Hepatocyte (in vitro differentiated cells): ENCODE measurements at regions not wholly inside any gene's neighbourhood (a gene's known extent, or its start where the extent isn't known, plus 50 kb on each side); places are given as distances from the start of the nearest gene placed in this dataset.

Experiments
- DNase-seq: peaks from one replicate; pipeline ENCODE4 v3.0.0-alpha.2; 2016; ENCODE audit warnings: low spot score
- H2AFZ ChIP-seq: fragments of 200-600 bp; sonication (generic); 2 replicates; pipeline ENCODE4 v1.6.0; 2016; ENCODE audit warnings: antibody characterized with exemption, mild to moderate bottlenecking
- H3K27ac ChIP-seq: fragments of 200-600 bp; sonication (generic); 2 replicates; pipeline ENCODE4 v1.5.1; 2016; ENCODE audit warnings: mild to moderate bottlenecking
- H3K27me3 ChIP-seq: fragments of 200-600 bp; sonication (generic); 2 replicates; pipeline ENCODE4 v1.6.1; 2016
- H3K36me3 ChIP-seq: fragments of 200-600 bp; sonication (generic); replicated peaks from 2 replicates; pipeline ENCODE4 v1.5.1; 2016; ENCODE audit warnings: low read depth; ENCODE audit not compliant: insufficient read depth
- H3K4me1 ChIP-seq: fragments of 200-600 bp; sonication (generic); 2 replicates; pipeline ENCODE4 v1.5.1; 2016; ENCODE audit warnings: mild to moderate bottlenecking, moderate library complexity; ENCODE audit not compliant: insufficient read depth
- H3K4me2 ChIP-seq: fragments of 200-600 bp; sonication (generic); 2 replicates; pipeline ENCODE4 v1.6.0; 2016
- H3K4me3 ChIP-seq: fragments of 200-600 bp; sonication (generic); 2 replicates; pipeline ENCODE4 v1.5.1; 2016; ENCODE audit warnings: mild to moderate bottlenecking
- H3K79me2 ChIP-seq: fragments of 200-600 bp; sonication (generic); 2 replicates; pipeline ENCODE4 v1.6.0; 2017; ENCODE audit warnings: mild to moderate bottlenecking
- H3K9me2 ChIP-seq: fragments of 200-600 bp; sonication (generic); replicated peaks from 2 replicates; pipeline ENCODE4 v1.6.0; 2017; ENCODE audit warnings: mild to moderate bottlenecking; ENCODE audit not compliant: insufficient read depth
- H3K9me3 ChIP-seq: fragments of 200-600 bp; sonication (generic); 2 replicates; pipeline ENCODE4 v1.5.1; 2016; ENCODE audit warnings: low read depth, mild to moderate bottlenecking
- H4K20me1 ChIP-seq: fragments of 200-600 bp; sonication (generic); 2 replicates; pipeline ENCODE4 v1.6.0; 2016; ENCODE audit warnings: mild to moderate bottlenecking; ENCODE audit not compliant: insufficient read depth, poor library complexity, severe bottlenecking
- CTCF ChIP-seq: fragments of 200-600 bp; sonication (generic); IDR thresholded peaks from 2 replicates; pipeline ENCODE4 v1.5.1; 2016; ENCODE audit warnings: antibody characterized with exemption, mild to moderate bottlenecking; ENCODE audit not compliant: poor library complexity
- EZH2 ChIP-seq: fragments of 200-600 bp; sonication (generic); IDR thresholded peaks from 2 replicates; pipeline ENCODE4 v1.6.1; 2016; ENCODE audit warnings: antibody characterized with exemption, mild to moderate bottlenecking, borderline replicate concordance
- EZH2phosphoT487 ChIP-seq: fragments of 200-600 bp; sonication (generic); IDR thresholded peaks from one replicate; pipeline ENCODE4 v1.6.1; 2018; ENCODE audit warnings: antibody characterized with exemption, mild to moderate bottlenecking, low read depth, moderate library complexity; ENCODE audit not compliant: unreplicated experiment, severe bottlenecking
- whole genome bisulfite sequencing: methylation state at CpG from one replicate; pipeline ENCODE4 v1.1.6; 2016; ENCODE audit warnings: low lambda C conversion rate; ENCODE audit errors: missing lambda C conversion rate; 5-methylcytosine and 5-hydroxymethylcytosine counted together

- H3K4me1 ChIP-seq: no peaks in the 10 kb centered on the region
- no peaks in the 10 kb centered on the region for H3K9me3 ChIP-seq
- H3K9me2 ChIP-seq: no peaks in the 10 kb centered on the region
- no peaks in the 10 kb centered on the region for H4K20me1 ChIP-seq
- H3K4me2 ChIP-seq: no peak overlapping the region
- no peak overlapping the region for H2AFZ ChIP-seq
- H3K79me2 ChIP-seq: no peaks in the 10 kb centered on the region
- no peaks in the 10 kb centered on the region for H3K27me3 ChIP-seq
- no peaks in the 10 kb centered on the region for H3K36me3 ChIP-seq
- no peak for TF ChIP-seq CTCF
- TF ChIP-seq EZH2: no peak
- TF ChIP-seq EZH2phosphoT487: no peak
- 94% methylated on average over 5 of the region's 5 CpGs for WGBS
- no peak overlapping the region for H3K27ac ChIP-seq
- DNase-seq: no peak
- no peak overlapping the region for H3K4me3 ChIP-seq
These were observed 253.1 kb upstream of the NEBL start for GRCh38 chr10:21150166-21150565.

GRCh38 chr10:21146436-21146789 lies 249.3 kb upstream of the NEBL start:
- no peaks in the 10 kb centered on the region for H3K79me2 ChIP-seq

GRCh38 chr10:21145751-21146435 lies 248.8 kb upstream of the NEBL start:
- Histone ChIP-seq H3K4me2 (no peak overlapping the region), H3K79me2 (no peaks in the 10 kb centered on the region), H4K20me1 (no peaks in the 10 kb centered on the region), H3K27ac (no peak overlapping the region), H2AFZ (no peak overlapping the region), H3K9me3 (no peaks in the 10 kb centered on the region), H3K4me1 (no peaks in the 10 kb centered on the region), H3K4me3 (no peak overlapping the region), H3K36me3 (no peaks in the 10 kb centered on the region), H3K9me2 (no peaks in the 10 kb centered on the region), H3K27me3 (no peaks in the 10 kb centered on the region)
- 80% methylated on average over 13 of the region's 13 CpGs for WGBS
- no peak for DNase-seq
- no peak for TF ChIP-seq CTCF
- TF ChIP-seq EZH2: no peak
- TF ChIP-seq EZH2phosphoT487: no peak

More at GRCh38 chr10:21146436-21146789, 249.3 kb upstream of the NEBL start:
- Histone ChIP-seq H3K4me2 (no peak overlapping the region), H4K20me1 (no peaks in the 10 kb centered on the region), H3K27me3 (no peaks in the 10 kb centered on the region), H3K27ac (no peak overlapping the region), H3K4me1 (no peaks in the 10 kb centered on the region), H3K9me2 (no peaks in the 10 kb centered on the region), H3K36me3 (no peaks in the 10 kb centered on the region), H3K9me3 (no peaks in the 10 kb centered on the region), H2AFZ (no peak overlapping the region), H3K4me3 (no peak overlapping the region)
- no peak for DNase-seq
- no peak for TF ChIP-seq EZH2
- no peak for TF ChIP-seq EZH2phosphoT487
- no peak for TF ChIP-seq CTCF
- 85% methylated on average over 1 of the region's 1 CpG for WGBS

DNA sequence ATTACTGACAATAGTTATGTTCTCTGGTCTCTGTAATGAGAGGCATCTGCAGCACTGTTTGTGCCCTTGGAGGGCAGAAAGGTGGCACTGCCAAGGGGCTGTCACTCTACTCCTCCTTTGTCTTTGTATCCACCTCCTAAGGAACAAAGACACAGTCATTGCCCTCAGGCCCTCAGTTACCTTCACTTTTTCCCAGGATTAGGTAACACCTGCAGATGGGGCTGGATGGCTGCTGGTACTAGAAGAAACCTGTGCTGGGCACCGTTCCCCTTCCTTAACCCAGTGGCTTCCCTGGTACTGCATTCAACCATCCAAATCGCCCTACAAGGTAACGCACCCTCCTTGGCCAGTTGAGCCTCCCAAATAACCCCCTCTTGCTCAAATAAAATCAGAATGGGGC lies 246.9 kb upstream of the NEBL start:
- no peak overlapping the region for H3K4me2 ChIP-seq
- H3K27ac ChIP-seq: no peak overlapping the region
- no peak overlapping the region for H3K4me3 ChIP-seq
- H3K4me1 ChIP-seq: no peaks in the 10 kb centered on the region
- H3K36me3 ChIP-seq: no peaks in the 10 kb centered on the region
- WGBS: 96% methylated on average over 3 of the region's 3 CpGs
- no peaks in the 10 kb centered on the region for H3K79me2 ChIP-seq
- no peaks in the 10 kb centered on the region for H3K27me3 ChIP-seq
- H3K9me3 ChIP-seq: no peaks in the 10 kb centered on the region
- no peaks in the 10 kb centered on the region for H4K20me1 ChIP-seq
- TF ChIP-seq EZH2phosphoT487 (no peak), CTCF (no peak), EZH2 (no peak)
- no peaks in the 10 kb centered on the region for H3K9me2 ChIP-seq
- H2AFZ ChIP-seq: no peak overlapping the region
- DNase-seq: no peak
